ENCODE measurements at regions not wholly inside any gene's neighbourhood (a gene's known extent, or its start where the extent isn't known, plus 50 kb on each side); places are given as distances from the start of the nearest gene placed in this dataset.

- peaks cover 0 to 13% (median 5%) of the 10 kb centered on the region in 7 donors for H3K9me3 Mint-ChIP-seq
- Histone ChIP-seq H2AFZ (ENCODE audit: insufficient read depth, low read depth, low read length, poor library complexity, severe bottlenecking) (no peak overlapping the region), H3K4me3 (replicated peaks in 1 of 3; ENCODE audit: low read depth in 2 of 3, low read length in 3 of 3) (no peak overlapping the region), H3K27ac (ENCODE audit: low read depth in 1 of 2, low read length in 2 of 2) (no peak overlapping the region), H3K36me3 (replicated peaks in 1 of 2; ENCODE audit: control insufficient read depth in 1 of 2, insufficient read depth in 2 of 2, low read length in 2 of 2) (no peaks in the 10 kb centered on the region), H3K79me2 (ENCODE audit: insufficient read depth, low read length) (no peaks in the 10 kb centered on the region), H3K4me1 (ENCODE audit: control insufficient read depth in 1 of 2, insufficient read depth in 2 of 2, low read length in 2 of 2) (no peaks in the 10 kb centered on the region), H3K4me2 (replicated peaks; ENCODE audit: extremely low read depth, low read length, poor library complexity, severe bottlenecking) (no peak overlapping the region), H4K20me1 (ENCODE audit: insufficient read depth, low read length) (no peaks in the 10 kb centered on the region), H3K9me3 (replicated peaks in 1 of 2; ENCODE audit: control insufficient read depth in 1 of 2, insufficient read depth in 1 of 2, low read length in 2 of 2) (peaks cover 0 to 6% of the 10 kb centered on the region in 2 donors), H3K9ac (ENCODE audit: insufficient read depth, low read length, poor library complexity, severe bottlenecking) (no peak overlapping the region), H3K27me3 (ENCODE audit: control insufficient read depth in 2 of 2, insufficient read depth in 2 of 2, low read length in 2 of 2) (no peaks in the 10 kb centered on the region)
- H3K4me3 Mint-ChIP-seq, result no peak overlapping the region
- DNase-seq, result no peak
- intact Hi-C loops (cut with micrococcal nuclease), result no loop called here
- no peak for TF ChIP-seq CTCF (IDR thresholded peaks at IDR 0.05)
- WGBS (ENCODE audit: insufficient coverage), result 91% methylated on average over 15 of the region's 32 CpGs
- peaks cover 0 to 1% (median 0%) of the 10 kb centered on the region in 3 donors for H3K27me3 Mint-ChIP-seq (ENCODE audit: low read depth in 3 of 3)
- H3K36me3 Mint-ChIP-seq, result no peaks in the 10 kb centered on the region
- no peaks in the 10 kb centered on the region for H3K4me1 Mint-ChIP-seq
- H3K27ac Mint-ChIP-seq, result no peak overlapping the region
Measured at GRCh38 chr5:114928644-114929462, 240.9 kb downstream of the TRIM36 start.

- Mint-ChIP-seq H3K4me3 (no peak overlapping the region), H3K36me3 (no peaks in the 10 kb centered on the region), H3K27ac (no peak overlapping the region), H3K9me3 (peaks cover 1 to 11% (median 9%) of the 10 kb centered on the region in 7 donors), H3K27me3 (ENCODE audit: low read depth in 3 of 3) (no peaks in the 10 kb centered on the region), H3K4me1 (no peaks in the 10 kb centered on the region)
- H3K27ac ChIP-seq (ENCODE audit: low read depth in 1 of 2, low read length in 2 of 2), result no peak overlapping the region
- no peaks in the 10 kb centered on the region for H3K4me1 ChIP-seq (ENCODE audit: control insufficient read depth in 1 of 2, insufficient read depth in 2 of 2, low read length in 2 of 2)
- no peak overlapping the region for H3K4me3 ChIP-seq (replicated peaks in 1 of 3; ENCODE audit: low read depth in 2 of 3, low read length in 3 of 3)
- no peak overlapping the region for H3K4me2 ChIP-seq (replicated peaks; ENCODE audit: extremely low read depth, low read length, poor library complexity, severe bottlenecking)
- H3K36me3 ChIP-seq (replicated peaks in 1 of 2; ENCODE audit: control insufficient read depth in 1 of 2, insufficient read depth in 2 of 2, low read length in 2 of 2), result no peaks in the 10 kb centered on the region
- TF ChIP-seq CTCF (IDR thresholded peaks at IDR 0.05), result no peak
- H3K27me3 ChIP-seq (ENCODE audit: control insufficient read depth in 2 of 2, insufficient read depth in 2 of 2, low read length in 2 of 2), result no peaks in the 10 kb centered on the region
- H4K20me1 ChIP-seq (ENCODE audit: insufficient read depth, low read length), result no peaks in the 10 kb centered on the region
- no peak for DNase-seq
- H3K9me3 ChIP-seq (replicated peaks in 1 of 2; ENCODE audit: control insufficient read depth in 1 of 2, insufficient read depth in 1 of 2, low read length in 2 of 2), result peaks cover 0 to 6% of the 10 kb centered on the region in 2 donors
- intact Hi-C loops (cut with micrococcal nuclease), result no loop called here
- H3K9ac ChIP-seq (ENCODE audit: insufficient read depth, low read length, poor library complexity, severe bottlenecking), result no peak overlapping the region
- H3K79me2 ChIP-seq (ENCODE audit: insufficient read depth, low read length), result no peaks in the 10 kb centered on the region
- WGBS (ENCODE audit: insufficient coverage), result no CpG with 5 or more reads among the region's 4 CpGs
- no peak overlapping the region for H2AFZ ChIP-seq (ENCODE audit: insufficient read depth, low read depth, low read length, poor library complexity, severe bottlenecking)
Measured at GRCh38 chr5:114924769-114925168, 244.9 kb downstream of the TRIM36 start.
